Fibroblast of lung (primary cell): ENCODE measurements at regions not wholly inside any gene's neighbourhood (a gene's known extent, or its start where the extent isn't known, plus 50 kb on each side); places are given as distances from the start of the nearest gene placed in this dataset.

Experiments
- CTCF ChIP-seq, 2 donors: IDR thresholded peaks in 1 of 2; conservative IDR thresholded peaks in 1 of 2; 1 replicate in 1 of 2; 2 replicates in 1 of 2; pipeline ENCODE4 v1.5.1; 2011 to 2012; ENCODE audit warnings: low read length in 2 of 2, control low read depth in 1 of 2, inconsistent platforms in 1 of 2, low read depth in 1 of 2, mild to moderate bottlenecking in 1 of 2
- EZH2 ChIP-seq: IDR thresholded peaks from 2 replicates; pipeline ENCODE4 v1.5.1; 2012; ENCODE audit warnings: low read length, control low read depth, mild to moderate bottlenecking; ENCODE audit errors: missing control alignments

- TF ChIP-seq CTCF (conservative IDR thresholded peaks at IDR 0.05 in 1 of 2, IDR thresholded peaks at IDR 0.05 in 1 of 2; ENCODE audit: low read depth in 1 of 2, low read length in 2 of 2) (peak; percentile 40 to 67), EZH2 (no peak)
These were observed 100.5 kb upstream of the NMUR2 start for GRCh38 chr5:152505442-152506042.
